ENCODE measurements at regions not wholly inside any gene's neighbourhood (a gene's known extent, or its start where the extent isn't known, plus 50 kb on each side); places are given as distances from the start of the nearest gene placed in this dataset.
"Not testable (repeated sequence)": the region's sequence is repeated elsewhere in the genome, so short reads cannot be mapped to it uniquely, and the experiment has no call there.

DNA sequence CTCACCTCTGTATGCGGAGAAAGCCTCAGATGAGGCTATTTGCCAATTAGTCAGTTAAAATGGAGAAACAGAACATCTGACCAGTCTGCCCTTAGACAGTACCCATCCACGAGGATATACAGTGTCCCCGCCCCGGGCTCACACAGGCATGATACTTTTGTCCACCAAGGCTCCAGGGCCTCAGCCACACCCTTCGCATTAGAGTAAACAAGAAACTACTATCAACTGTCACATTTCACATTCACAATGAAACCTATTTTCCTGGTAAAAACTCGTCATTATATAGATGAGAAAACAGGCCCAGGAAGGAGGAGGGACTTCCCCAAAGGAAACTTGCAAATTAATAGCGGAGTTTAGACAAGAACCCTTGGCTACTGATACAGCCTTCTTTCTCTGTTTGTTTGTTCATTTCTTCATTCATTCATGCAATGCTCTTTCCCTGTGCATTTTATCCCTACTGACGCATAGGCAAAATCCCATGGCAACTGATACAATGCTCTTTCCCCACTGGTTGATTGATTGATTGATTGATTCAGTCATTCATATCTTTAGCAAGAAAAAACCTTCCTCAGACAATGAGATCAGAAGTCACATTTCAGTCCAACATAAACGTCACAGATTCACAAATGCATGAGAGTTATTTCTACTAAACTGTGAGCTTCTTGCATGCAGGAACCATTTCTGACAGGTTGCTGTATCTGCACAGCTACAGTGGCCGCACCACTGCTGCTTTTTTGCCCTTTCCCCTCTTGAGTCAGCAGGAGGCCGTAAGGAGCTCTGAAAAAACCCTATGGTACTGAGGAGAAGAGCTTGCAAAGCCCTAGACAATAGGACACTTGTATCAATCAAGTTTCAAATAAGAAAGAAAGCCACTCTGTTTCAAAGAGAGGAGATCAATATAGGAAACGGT, 777.1 kb downstream of the RNF144A start:
- Histone ChIP-seq H3K9ac (ENCODE audit: low read depth, low read length, poor library complexity) (no peak overlapping the region), H3K27ac (replicated peaks; ENCODE audit: low read length) (no peak overlapping the region), H3K27me3 (ENCODE audit: control insufficient read depth in 3 of 3, insufficient read depth in 3 of 3, low read depth in 1 of 3, low read length in 3 of 3) (no peaks in the 10 kb centered on the region), H2AK5ac (ENCODE audit: low read depth, low read length) (no peak overlapping the region), H2AFZ (ENCODE audit: low read length) (no peak overlapping the region), H2BK120ac (ENCODE audit: low read depth, low read length) (no peak overlapping the region), H4K8ac (ENCODE audit: low read depth, low read length) (no peak overlapping the region), H3K18ac (ENCODE audit: low read length) (no peak overlapping the region), H3K36me3 (replicated peaks in 1 of 2; ENCODE audit: control insufficient read depth in 2 of 2, insufficient read depth in 2 of 2, low read length in 2 of 2) (no peaks in the 10 kb centered on the region), H2BK12ac (ENCODE audit: low read length) (no peak overlapping the region), H3K23ac (ENCODE audit: low read depth, low read length, poor library complexity) (no peak overlapping the region), H3K4me1 (ENCODE audit: control insufficient read depth in 2 of 2, insufficient read depth in 1 of 2, low read depth in 1 of 2, low read length in 2 of 2) (peaks cover 0 to 1% of the 10 kb centered on the region in 2 donors), H4K91ac (ENCODE audit: low read depth, low read length, poor library complexity) (no peak overlapping the region), H3K4ac (ENCODE audit: low read length) (no peak overlapping the region), H3K4me2 (ENCODE audit: insufficient read depth, low read length, poor library complexity, severe bottlenecking) (no peak overlapping the region), H2BK5ac (ENCODE audit: low read length) (no peak overlapping the region), H3K9me3 (replicated peaks in 1 of 2; ENCODE audit: control insufficient read depth in 2 of 2, insufficient read depth in 1 of 2, low read depth in 1 of 2, low read length in 2 of 2) (no peaks in the 10 kb centered on the region), H3K79me1 (ENCODE audit: low read depth, low read length) (no peaks in the 10 kb centered on the region), H3K4me3 (ENCODE audit: low read length in 2 of 2) (no peak overlapping the region), H2BK15ac (ENCODE audit: low read length) (no peak overlapping the region), H3K14ac (ENCODE audit: low read length) (no peak overlapping the region)
- no CpG with 5 or more reads among the region's 12 CpGs for WGBS, 2 donors (ENCODE audit: extremely low coverage in 2 of 2, insufficient read length in 2 of 2, insufficient replicate concordance in 1 of 2)
- no peak for DNase-seq (ENCODE audit: low spot score)

DNA sequence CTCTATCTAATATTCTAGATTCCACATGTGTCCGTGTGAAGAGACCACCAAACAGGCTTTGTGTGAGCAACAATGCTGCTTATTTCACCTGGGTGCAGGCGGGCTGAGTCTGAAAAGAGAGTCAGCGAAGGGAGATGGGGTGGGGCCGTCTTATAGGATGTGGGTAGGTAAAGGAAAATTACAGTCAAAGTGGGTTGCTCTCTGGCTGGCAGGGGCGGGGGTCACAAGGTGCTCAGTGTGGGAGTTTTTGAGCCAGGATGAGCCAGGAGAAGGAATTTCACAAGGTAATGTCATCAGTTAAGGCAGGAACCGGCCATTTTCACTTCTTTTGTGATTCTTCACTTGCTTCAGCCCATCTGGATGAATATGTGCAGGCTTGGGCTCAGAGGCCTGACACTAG, 779.3 kb downstream of the RNF144A start:
- H2BK5ac ChIP-seq (ENCODE audit: low read length); H3K14ac ChIP-seq (ENCODE audit: low read length); H3K4me3 ChIP-seq (ENCODE audit: low read length in 2 of 2); H2BK120ac ChIP-seq (ENCODE audit: low read depth, low read length); H4K8ac ChIP-seq (ENCODE audit: low read depth, low read length); H3K36me3 ChIP-seq (replicated peaks in 1 of 2; ENCODE audit: control insufficient read depth in 2 of 2, insufficient read depth in 2 of 2, low read length in 2 of 2); H4K91ac ChIP-seq (ENCODE audit: low read depth, low read length, poor library complexity); H2BK12ac ChIP-seq (ENCODE audit: low read length); H2AK5ac ChIP-seq (ENCODE audit: low read depth, low read length); H3K9ac ChIP-seq (ENCODE audit: low read depth, low read length, poor library complexity); H3K4me2 ChIP-seq (ENCODE audit: insufficient read depth, low read length, poor library complexity, severe bottlenecking); H3K27me3 ChIP-seq (ENCODE audit: control insufficient read depth in 3 of 3, insufficient read depth in 3 of 3, low read depth in 1 of 3, low read length in 3 of 3); H3K4ac ChIP-seq (ENCODE audit: low read length); H2AFZ ChIP-seq (ENCODE audit: low read length); DNase-seq (ENCODE audit: low spot score); H3K79me1 ChIP-seq (ENCODE audit: low read depth, low read length); H3K9me3 ChIP-seq (replicated peaks in 1 of 2; ENCODE audit: control insufficient read depth in 2 of 2, insufficient read depth in 1 of 2, low read depth in 1 of 2, low read length in 2 of 2); H2BK15ac ChIP-seq (ENCODE audit: low read length); H3K23ac ChIP-seq (ENCODE audit: low read depth, low read length, poor library complexity); H3K4me1 ChIP-seq (ENCODE audit: control insufficient read depth in 2 of 2, insufficient read depth in 1 of 2, low read depth in 1 of 2, low read length in 2 of 2); H3K18ac ChIP-seq (ENCODE audit: low read length); H3K27ac ChIP-seq (replicated peaks; ENCODE audit: low read length): not testable (repeated sequence)
- no CpG with 5 or more reads among the region's 6 CpGs for WGBS, 2 donors (ENCODE audit: extremely low coverage in 2 of 2, insufficient read length in 2 of 2, insufficient replicate concordance in 1 of 2)

DNA sequence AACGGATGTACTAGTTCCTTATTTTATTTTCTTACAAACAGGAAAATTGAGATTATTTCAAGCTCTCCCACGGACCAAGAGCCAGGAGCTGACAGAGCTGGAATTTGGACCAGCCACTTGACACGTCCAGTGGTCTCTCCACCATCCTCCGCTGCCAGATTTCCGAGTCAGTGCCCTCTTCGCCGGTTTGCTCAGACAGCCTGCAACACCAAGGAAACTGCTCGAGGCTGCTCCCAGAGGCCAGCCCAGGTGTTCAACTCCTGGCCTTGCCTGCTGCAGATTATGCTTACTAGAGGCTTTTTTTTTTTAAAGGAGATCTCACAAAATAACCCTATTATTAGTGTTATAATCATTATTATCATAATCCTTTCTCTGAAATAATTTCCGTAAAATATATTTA, 779.8 kb downstream of the RNF144A start:
- H2AFZ ChIP-seq (ENCODE audit: low read length) = no peak overlapping the region
- no peak overlapping the region for H2BK12ac ChIP-seq (ENCODE audit: low read length)
- H3K14ac ChIP-seq (ENCODE audit: low read length) = no peak overlapping the region
- H3K9ac ChIP-seq (ENCODE audit: low read depth, low read length, poor library complexity) = no peak overlapping the region
- DNase-seq (ENCODE audit: low spot score) = no peak
- H2BK15ac ChIP-seq (ENCODE audit: low read length) = no peak overlapping the region
- no CpG with 5 or more reads among the region's 9 CpGs for WGBS, 2 donors (ENCODE audit: extremely low coverage in 2 of 2, insufficient read length in 2 of 2, insufficient replicate concordance in 1 of 2)
- H3K27ac ChIP-seq (replicated peaks; ENCODE audit: low read length) = no peak overlapping the region
- H2AK5ac ChIP-seq (ENCODE audit: low read depth, low read length) = no peak overlapping the region
- no peak overlapping the region for H2BK120ac ChIP-seq (ENCODE audit: low read depth, low read length)
- H4K8ac ChIP-seq (ENCODE audit: low read depth, low read length) = no peak overlapping the region
- H3K4me1 ChIP-seq (ENCODE audit: control insufficient read depth in 2 of 2, insufficient read depth in 1 of 2, low read depth in 1 of 2, low read length in 2 of 2) = peaks cover 0 to 3% of the 10 kb centered on the region in 2 donors
- H4K91ac ChIP-seq (ENCODE audit: low read depth, low read length, poor library complexity) = no peak overlapping the region
- H3K23ac ChIP-seq (ENCODE audit: low read depth, low read length, poor library complexity) = no peak overlapping the region
- no peak overlapping the region for H3K4me2 ChIP-seq (ENCODE audit: insufficient read depth, low read length, poor library complexity, severe bottlenecking)
- H3K4me3 ChIP-seq (ENCODE audit: low read length in 2 of 2) = no peak overlapping the region
- H3K79me1 ChIP-seq (ENCODE audit: low read depth, low read length) = no peaks in the 10 kb centered on the region
- no peak overlapping the region for H2BK5ac ChIP-seq (ENCODE audit: low read length)
- no peaks in the 10 kb centered on the region for H3K36me3 ChIP-seq (replicated peaks in 1 of 2; ENCODE audit: control insufficient read depth in 2 of 2, insufficient read depth in 2 of 2, low read length in 2 of 2)
- no peak overlapping the region for H3K4ac ChIP-seq (ENCODE audit: low read length)
- H3K27me3 ChIP-seq (ENCODE audit: control insufficient read depth in 3 of 3, insufficient read depth in 3 of 3, low read depth in 1 of 3, low read length in 3 of 3) = no peaks in the 10 kb centered on the region
- no peak overlapping the region for H3K18ac ChIP-seq (ENCODE audit: low read length)
- H3K9me3 ChIP-seq (replicated peaks in 1 of 2; ENCODE audit: control insufficient read depth in 2 of 2, insufficient read depth in 1 of 2, low read depth in 1 of 2, low read length in 2 of 2) = no peaks in the 10 kb centered on the region

DNA sequence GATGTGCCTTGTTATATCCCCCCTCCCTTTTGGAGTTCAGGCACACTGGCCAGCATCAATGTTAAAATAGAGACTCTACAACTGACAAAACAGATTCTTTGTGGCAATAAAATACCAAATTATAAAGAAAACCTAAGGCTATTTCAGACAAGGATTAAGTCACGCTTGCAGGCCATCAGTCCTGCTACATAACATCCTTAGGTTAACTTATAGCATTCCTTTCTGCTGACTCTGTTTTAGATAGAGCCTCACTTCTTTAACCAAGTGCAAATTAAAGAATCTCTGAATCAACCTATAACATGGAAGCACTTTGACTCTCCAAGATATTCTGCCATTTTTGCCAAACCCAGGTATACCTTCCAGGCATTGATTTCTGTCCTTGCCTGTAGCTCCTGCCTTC, 784.6 kb downstream of the RNF144A start:
- Histone ChIP-seq H2AK5ac (ENCODE audit: low read depth, low read length) (no peak overlapping the region), H2BK120ac (ENCODE audit: low read depth, low read length) (no peak overlapping the region), H3K79me1 (ENCODE audit: low read depth, low read length) (no peaks in the 10 kb centered on the region), H3K4me3 (ENCODE audit: low read length in 2 of 2) (no peak overlapping the region), H3K27ac (replicated peaks; ENCODE audit: low read length) (no peak overlapping the region), H3K23ac (ENCODE audit: low read depth, low read length, poor library complexity) (no peak overlapping the region), H3K4ac (ENCODE audit: low read length) (no peak overlapping the region), H3K27me3 (ENCODE audit: control insufficient read depth in 3 of 3, insufficient read depth in 3 of 3, low read depth in 1 of 3, low read length in 3 of 3) (no peaks in the 10 kb centered on the region), H2BK12ac (ENCODE audit: low read length) (no peak overlapping the region), H4K8ac (ENCODE audit: low read depth, low read length) (no peak overlapping the region), H2BK15ac (ENCODE audit: low read length) (no peak overlapping the region), H3K4me1 (ENCODE audit: control insufficient read depth in 2 of 2, insufficient read depth in 1 of 2, low read depth in 1 of 2, low read length in 2 of 2) (peaks cover 7 to 15% of the 10 kb centered on the region in 2 donors), H3K9ac (ENCODE audit: low read depth, low read length, poor library complexity) (no peak overlapping the region), H2BK5ac (ENCODE audit: low read length) (no peak overlapping the region), H2AFZ (ENCODE audit: low read length) (no peak overlapping the region), H3K18ac (ENCODE audit: low read length) (no peak overlapping the region), H4K91ac (ENCODE audit: low read depth, low read length, poor library complexity) (no peak overlapping the region), H3K14ac (ENCODE audit: low read length) (no peak overlapping the region), H3K36me3 (replicated peaks in 1 of 2; ENCODE audit: control insufficient read depth in 2 of 2, insufficient read depth in 2 of 2, low read length in 2 of 2) (no peaks in the 10 kb centered on the region), H3K4me2 (ENCODE audit: insufficient read depth, low read length, poor library complexity, severe bottlenecking) (no peak overlapping the region), H3K9me3 (replicated peaks in 1 of 2; ENCODE audit: control insufficient read depth in 2 of 2, insufficient read depth in 1 of 2, low read depth in 1 of 2, low read length in 2 of 2) (no peaks in the 10 kb centered on the region)
- WGBS, 2 donors (ENCODE audit: extremely low coverage in 2 of 2, insufficient read length in 2 of 2, insufficient replicate concordance in 1 of 2) = no CpG with 5 or more reads among the region's 1 CpG
- DNase-seq (ENCODE audit: low spot score) = no peak

Data from neuronal stem cell (in vitro differentiated cells).